Stimulated activated CD8-positive, alpha-beta memory T cell treated with anti-CD3 and anti-CD28 coated beads, Interleukin-15, amount 100 ng/mL, for 48 hours (primary cell): ENCODE measurements at regions not wholly inside any gene's neighbourhood (a gene's known extent, or its start where the extent isn't known, plus 50 kb on each side); places are given as distances from the start of the nearest gene placed in this dataset.

Experiments
- DNase-seq, 2 donors: peaks; one replicate each; pipeline ENCODE4 v3.0.0-alpha.2; 2020; ENCODE audit warnings: low read depth in 2 of 2

GRCh38 chr13:89726690-89727435 is 1620.6 kb upstream of the MIR17HG start:
- DNase-seq: no peak

DNA sequence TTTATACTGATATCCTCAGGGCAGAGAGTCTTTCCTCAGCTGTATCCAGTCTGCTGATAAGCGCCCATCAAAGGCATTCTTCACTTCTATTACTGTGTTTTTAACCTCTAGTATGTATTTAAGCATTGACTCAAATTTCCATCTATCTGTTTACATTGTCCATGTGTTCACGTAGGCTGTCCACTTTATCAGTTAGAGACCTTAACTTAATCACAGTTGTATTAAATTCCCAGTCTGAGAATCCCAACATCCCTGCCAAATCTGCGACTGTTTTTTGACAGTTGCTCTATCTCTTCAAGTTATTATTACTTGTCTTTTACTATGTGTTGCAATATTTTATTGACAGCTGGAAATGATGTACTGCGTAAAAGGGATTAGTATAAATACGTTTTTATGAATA is 1613.7 kb upstream of the MIR17HG start:
- no peak for DNase-seq

GRCh38 chr13:89737051-89737450 is 1610.4 kb upstream of the MIR17HG start:
- no peak for DNase-seq

DNA sequence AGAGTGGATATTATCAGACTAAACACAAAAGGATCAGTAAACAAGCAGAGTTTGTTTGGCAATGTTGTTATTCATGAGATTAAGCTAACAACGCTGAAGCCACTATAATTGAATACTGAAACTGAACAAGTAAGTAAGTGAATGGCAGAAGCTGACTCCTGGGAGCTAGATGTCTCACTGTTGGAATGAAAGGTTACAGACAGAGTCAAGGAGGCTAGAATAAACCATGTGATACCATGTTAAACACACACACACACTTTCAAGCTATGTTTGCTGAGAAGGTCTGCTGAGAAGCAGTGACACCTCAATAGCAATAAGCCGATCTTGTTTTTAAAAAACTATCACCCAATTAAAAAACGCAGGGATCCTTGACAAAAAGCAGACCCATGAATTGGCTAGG is 1609.4 kb upstream of the MIR17HG start:
- no peak for DNase-seq

GRCh38 chr13:89740994-89741685 is 1606.3 kb upstream of the MIR17HG start:
- no peak for DNase-seq

DNA sequence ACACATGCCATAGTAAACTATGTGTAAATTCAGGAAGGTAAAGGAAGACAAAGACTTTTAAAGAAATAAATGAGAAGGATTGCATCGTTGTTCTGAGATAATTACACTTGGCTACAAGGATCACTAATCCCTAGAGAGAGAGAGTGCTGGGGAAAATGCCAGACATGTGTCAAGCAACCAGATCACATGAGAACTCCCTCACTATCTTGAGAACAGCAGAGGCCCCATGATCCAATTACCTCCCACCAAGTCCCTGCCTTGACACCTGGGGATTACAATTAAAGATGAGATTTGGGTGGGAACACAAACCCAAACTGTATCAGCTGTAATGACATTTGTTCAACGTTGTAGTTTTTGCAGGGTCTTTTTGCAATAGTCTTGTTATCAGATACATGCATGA is 1600.9 kb upstream of the MIR17HG start:
- no peak for DNase-seq

- DNase-seq: no peak
These were observed 1598.8 kb upstream of the MIR17HG start for GRCh38 chr13:89748716-89749115.

GRCh38 chr13:89749888-89750287 is 1597.6 kb upstream of the MIR17HG start:
- no peak for DNase-seq

DNA sequence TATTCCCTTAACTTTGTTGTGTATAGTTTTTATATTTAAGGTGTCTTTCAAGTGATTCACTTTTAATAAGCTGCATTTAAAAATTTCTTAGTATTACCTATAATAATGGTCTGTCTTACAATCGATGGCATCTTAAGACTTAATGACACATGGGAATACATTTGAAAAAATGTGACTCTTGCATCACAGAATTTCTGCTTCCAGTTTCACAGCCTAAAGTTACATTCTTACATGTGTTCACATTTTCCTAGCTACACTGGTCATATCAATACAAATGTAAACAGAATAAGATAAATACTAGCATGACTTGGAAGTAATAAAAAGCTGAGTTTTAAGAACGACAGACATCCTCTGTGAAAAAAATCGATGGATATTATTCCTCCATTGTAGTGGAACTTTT is 1597.1 kb upstream of the MIR17HG start:
- no peak for DNase-seq

DNA sequence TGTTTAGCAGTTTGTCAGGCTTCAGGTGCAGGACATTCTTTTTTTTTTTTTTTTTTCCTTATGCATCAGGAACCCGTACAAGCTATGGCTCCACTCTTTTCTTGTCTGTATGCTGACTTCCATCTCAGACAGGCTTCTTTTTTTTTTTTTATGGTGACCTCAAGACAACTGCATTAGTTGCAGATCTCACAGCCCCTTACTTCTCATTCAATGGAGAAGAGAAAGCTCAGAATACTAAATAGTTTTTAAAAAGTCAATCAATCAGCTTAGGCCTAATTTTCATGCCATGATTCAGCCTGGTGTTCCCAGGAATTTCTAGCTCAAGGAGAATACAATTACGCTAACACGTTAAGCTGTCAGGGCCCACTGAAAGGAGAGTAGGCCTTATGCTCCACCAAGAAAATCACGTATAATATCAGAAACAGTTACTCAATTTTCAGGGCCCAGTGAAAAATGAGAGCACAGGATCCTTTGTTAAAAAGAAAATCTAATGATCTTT is 1596.0 kb upstream of the MIR17HG start:
- DNase-seq: no peak

DNA sequence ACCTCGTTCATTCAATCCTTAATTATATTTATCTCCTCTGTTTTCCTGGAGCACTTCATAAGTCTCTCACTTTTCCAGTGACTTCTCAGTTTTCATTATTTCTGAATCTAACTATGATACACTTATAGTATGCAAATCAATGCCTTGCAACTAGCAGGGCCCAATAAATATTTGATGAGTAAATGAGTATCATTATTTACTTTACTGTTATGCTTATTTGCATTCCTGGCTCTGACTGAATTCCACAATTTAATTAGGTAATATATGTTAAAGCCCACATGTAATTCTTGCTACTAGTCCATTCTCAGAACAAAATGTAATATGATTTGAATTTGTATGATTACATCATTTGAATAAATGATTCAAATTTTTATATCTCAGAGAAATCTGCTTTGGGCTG is 1595.1 kb upstream of the MIR17HG start:
- no peak for DNase-seq

- no peak for DNase-seq
These were observed 1591.6 kb upstream of the MIR17HG start for GRCh38 chr13:89755729-89756492.

DNA sequence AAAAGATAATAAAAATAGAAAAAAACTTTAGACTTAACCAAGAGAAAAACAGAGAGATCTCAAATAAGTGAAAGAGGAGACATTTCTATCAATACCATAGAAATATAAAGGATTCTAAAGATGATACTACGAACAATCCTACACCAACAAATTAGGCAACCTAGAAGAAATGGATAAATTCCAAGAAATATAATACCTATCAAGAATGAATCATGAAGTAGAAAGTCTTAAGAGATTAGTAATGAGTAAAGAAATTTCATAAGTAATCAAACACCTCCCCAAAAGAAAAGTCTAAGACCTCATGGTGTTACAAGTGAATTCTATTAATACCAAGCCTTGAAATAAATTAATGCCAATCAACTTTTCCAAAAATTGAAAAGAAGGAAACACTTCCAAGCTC is 1584.5 kb upstream of the MIR17HG start:
- no peak for DNase-seq

- DNase-seq: no peak
These were observed 1564.2 kb upstream of the MIR17HG start for GRCh38 chr13:89783221-89783755.

- no peak for DNase-seq
These were observed 1563.2 kb upstream of the MIR17HG start for GRCh38 chr13:89784161-89784809.

GRCh38 chr13:89786531-89786930 is 1561.0 kb upstream of the MIR17HG start:
- DNase-seq: no peak

GRCh38 chr13:89790696-89791095 is 1556.8 kb upstream of the MIR17HG start:
- no peak for DNase-seq

DNA sequence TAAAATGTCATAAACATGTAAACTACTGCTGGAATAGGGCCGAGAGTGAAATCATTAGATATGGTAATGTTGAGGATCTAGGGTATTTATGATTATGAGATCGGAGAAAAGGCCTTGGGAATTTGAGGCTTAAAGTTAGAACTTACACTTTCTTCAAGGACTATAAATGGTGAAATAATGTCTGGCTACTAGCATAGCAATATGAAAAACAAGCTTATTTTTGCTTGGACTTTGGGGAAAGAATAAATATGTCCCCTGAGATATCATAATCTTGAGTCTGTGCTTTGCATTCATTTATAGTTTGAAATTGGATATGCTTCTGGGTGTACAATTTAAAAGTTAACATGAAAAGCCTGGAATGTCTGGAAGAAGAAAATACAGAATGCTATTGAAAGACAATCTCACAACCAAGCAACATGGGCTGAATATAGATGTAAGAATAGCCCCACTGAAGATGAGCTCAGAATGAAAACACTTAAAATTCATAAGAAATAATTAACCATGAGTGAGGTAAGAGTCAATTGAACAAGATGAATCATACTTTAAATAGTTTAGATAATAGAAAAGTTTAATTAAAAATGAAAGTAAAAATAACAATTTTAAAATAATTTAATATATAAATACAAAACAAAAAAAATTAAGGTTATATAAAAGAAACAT is 1555.4 kb upstream of the MIR17HG start:
- DNase-seq: no peak

- no peak for DNase-seq
These were observed 1551.3 kb upstream of the MIR17HG start for GRCh38 chr13:89796196-89796595.

GRCh38 chr13:89803839-89804238 is 1543.6 kb upstream of the MIR17HG start:
- DNase-seq: no peak

DNA sequence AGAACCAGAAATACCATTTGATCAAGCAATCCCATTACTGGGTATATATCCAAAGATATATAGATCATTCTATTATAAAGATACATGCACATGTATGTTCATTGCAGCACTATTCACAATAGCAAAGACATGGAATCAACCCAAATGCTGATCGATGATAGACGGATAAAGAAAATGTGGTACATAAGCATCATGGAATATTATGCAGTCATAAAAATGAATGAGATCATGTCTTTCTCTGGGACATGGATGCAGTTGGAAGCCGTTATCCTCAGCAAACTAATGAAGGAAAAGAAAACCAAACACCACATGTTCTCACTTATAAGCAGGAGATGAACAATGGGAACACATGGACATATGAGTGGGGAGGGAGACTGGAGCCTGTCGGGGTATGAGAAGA is 1540.9 kb upstream of the MIR17HG start:
- no peak for DNase-seq
